Activated T-cell treated with anti-CD3 and anti-CD28 coated beads, Interleukin-2, amount 50 U/mL, for 72 hours (primary cell): ENCODE measurements at regions not wholly inside any gene's neighbourhood (a gene's known extent, or its start where the extent isn't known, plus 50 kb on each side); places are given as distances from the start of the nearest gene placed in this dataset.
"Not testable (repeated sequence)": the region's sequence is repeated elsewhere in the genome, so short reads cannot be mapped to it uniquely, and the experiment has no call there.

Experiments used
- ATAC-seq, 2 donors: fragments of 150-1000 bp; cut with Tn5 transposase; replicated peaks in 1 of 2; 2 replicates each; pipeline ENCODE4 v1.10.0; 2021; ENCODE audit warnings: moderate library complexity in 2 of 2, mild to moderate bottlenecking in 1 of 2
- DNase-seq, 2 donors: peaks; one replicate each; pipeline ENCODE4 v3.0.0; 2021 to 2022; ENCODE audit warnings: mixed read lengths in 1 of 2
- H3K27ac Mint-ChIP-seq: one replicate; pipeline ENCODE4 v1.8.0; 2022; ENCODE audit warnings: mild to moderate bottlenecking, moderate library complexity, mixed read lengths
- H3K27me3 Mint-ChIP-seq: one replicate; pipeline ENCODE4 v1.8.0; 2022; ENCODE audit warnings: low read depth, mixed read lengths
- H3K36me3 Mint-ChIP-seq, 2 donors: one replicate each; pipeline ENCODE4 v1.8.0; 2022; ENCODE audit warnings: mixed read lengths in 2 of 2, mild to moderate bottlenecking in 1 of 2; ENCODE audit not compliant: insufficient read depth in 2 of 2
- H3K4me1 Mint-ChIP-seq: one replicate; pipeline ENCODE4 v1.8.0; 2022; ENCODE audit warnings: low read depth, mixed read lengths
- H3K4me3 Mint-ChIP-seq, 2 donors: one replicate each; pipeline ENCODE4 v1.8.0; 2022; ENCODE audit warnings: mild to moderate bottlenecking in 2 of 2, mixed read lengths in 2 of 2, moderate library complexity in 2 of 2
- H3K9me3 Mint-ChIP-seq, 2 donors: one replicate each; pipeline ENCODE4 v1.8.0; 2022; ENCODE audit warnings: mixed read lengths in 2 of 2

DNA sequence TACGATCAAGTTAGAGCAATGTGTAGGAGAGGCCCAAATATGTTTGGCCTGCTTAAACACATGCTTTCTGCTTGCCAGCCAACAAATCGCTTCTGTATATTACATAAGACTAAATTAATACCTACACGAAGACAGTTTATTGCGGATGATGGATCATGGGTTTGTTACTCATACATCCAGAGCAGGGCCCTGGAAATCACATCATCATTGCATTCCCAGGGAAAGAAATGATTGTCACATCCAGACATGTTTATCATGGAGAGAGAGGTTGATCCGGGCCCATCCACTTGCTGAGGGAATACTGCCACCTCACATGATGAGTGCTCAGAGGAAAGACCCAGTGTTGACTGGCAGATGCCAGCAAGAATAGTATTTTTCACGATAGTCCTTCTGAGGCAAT lies 282.6 kb downstream of the NUF2 start:
- Mint-ChIP-seq H3K4me1 (no peaks in the 10 kb centered on the region), H3K9me3 (peaks cover 2 to 9% of the 10 kb centered on the region in 2 donors), H3K4me3 (no peak overlapping the region), H3K36me3 (no peaks in the 10 kb centered on the region), H3K27ac (no peak overlapping the region), H3K27me3 (no peaks in the 10 kb centered on the region)
- ATAC-seq (no peak), DNase-seq (no peak)

DNA sequence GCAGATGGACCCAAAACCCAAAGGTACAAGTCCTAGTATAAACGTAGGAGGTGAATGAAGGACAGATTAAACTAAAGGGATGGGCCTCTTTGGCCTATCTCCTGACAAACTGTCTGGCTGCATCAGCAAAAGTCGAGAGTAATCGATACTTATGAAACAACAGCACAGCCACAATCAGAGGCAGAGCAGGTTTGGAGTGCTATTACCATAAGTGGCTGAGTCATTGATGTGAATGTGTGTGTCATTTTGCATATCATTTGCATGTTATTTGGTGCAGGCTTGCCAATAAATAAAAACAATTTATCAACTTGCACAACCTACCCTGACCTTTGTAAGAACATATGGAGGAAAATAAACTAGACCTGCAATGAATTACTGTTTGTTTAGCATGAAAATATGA lies 283.1 kb downstream of the NUF2 start:
- Mint-ChIP-seq H3K9me3 (peaks cover 4 to 10% of the 10 kb centered on the region in 2 donors), H3K4me3 (no peak overlapping the region), H3K27ac (no peak overlapping the region), H3K36me3 (no peaks in the 10 kb centered on the region), H3K4me1 (no peaks in the 10 kb centered on the region), H3K27me3 (no peaks in the 10 kb centered on the region)
- ATAC-seq (no peak), DNase-seq (no peak)

DNA sequence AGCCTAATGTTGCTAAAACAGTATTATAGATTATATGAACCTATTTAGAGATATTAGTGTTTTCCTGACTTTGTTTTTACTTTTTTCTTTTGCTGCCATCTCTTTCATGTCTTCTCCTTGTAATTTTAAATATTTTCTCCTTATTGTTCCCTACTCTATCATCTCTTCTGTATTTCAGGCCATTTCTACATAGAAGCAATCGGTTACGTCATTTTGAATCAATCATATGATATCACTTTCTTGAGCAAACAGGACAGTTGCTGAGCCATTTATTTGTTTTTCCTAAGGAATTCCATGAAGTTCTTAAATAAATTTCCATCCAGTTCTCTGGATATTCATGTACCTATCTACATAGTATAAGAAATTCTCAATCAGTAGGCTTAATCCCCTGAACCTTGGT lies 287.2 kb downstream of the NUF2 start:
- peaks cover 11 to 12% of the 10 kb centered on the region in 2 donors for H3K9me3 Mint-ChIP-seq
- no peaks in the 10 kb centered on the region for H3K27me3 Mint-ChIP-seq
- H3K27ac Mint-ChIP-seq = no peak overlapping the region
- no peak for DNase-seq
- no peak for ATAC-seq
- no peaks in the 10 kb centered on the region for H3K4me1 Mint-ChIP-seq
- H3K4me3 Mint-ChIP-seq = no peak overlapping the region
- H3K36me3 Mint-ChIP-seq = no peaks in the 10 kb centered on the region

DNA sequence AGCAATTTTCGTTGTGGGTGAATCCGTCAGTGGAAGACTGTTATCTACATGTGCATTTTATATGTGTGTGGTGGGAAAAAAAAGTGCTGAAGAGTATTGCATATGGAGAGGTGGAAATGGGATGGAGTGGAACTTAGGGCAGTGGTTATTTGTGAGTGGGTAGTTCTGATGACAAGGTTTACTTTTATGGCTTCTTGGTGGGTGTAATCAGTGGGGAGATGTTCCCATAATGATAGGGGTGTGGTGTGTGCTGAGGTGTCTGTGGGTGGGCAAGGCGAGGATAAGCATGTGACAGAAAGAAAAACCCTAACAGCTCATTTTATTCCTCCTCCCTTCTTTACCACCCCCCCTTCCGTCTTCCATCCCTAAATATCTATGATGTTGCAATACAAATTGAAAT lies 288.1 kb downstream of the NUF2 start:
- no peak for ATAC-seq
- Mint-ChIP-seq H3K9me3 (peaks cover 11 to 12% of the 10 kb centered on the region in 2 donors), H3K4me1 (no peaks in the 10 kb centered on the region), H3K4me3 (no peak overlapping the region), H3K27me3 (no peaks in the 10 kb centered on the region), H3K36me3 (no peaks in the 10 kb centered on the region), H3K27ac (no peak overlapping the region)
- no peak for DNase-seq

DNA sequence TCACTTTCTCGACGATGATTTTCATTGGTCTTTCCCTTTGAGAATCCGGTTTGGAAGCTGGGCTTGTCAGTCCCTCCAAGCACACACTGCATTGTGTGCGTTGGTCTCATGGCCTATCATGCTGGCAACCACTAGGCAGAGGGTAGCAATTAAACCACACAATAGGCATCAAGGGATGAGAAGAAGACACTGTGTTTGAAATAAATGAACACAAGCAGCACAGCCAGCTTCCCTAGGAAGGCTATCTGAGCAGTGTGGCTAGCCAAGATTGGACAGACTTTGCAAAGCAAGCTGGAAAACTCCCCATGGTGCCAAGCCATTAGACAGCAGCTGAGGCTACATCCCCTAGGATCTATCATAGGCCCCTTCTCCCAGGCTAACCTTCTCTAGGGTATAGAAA lies 288.7 kb downstream of the NUF2 start:
- H3K27me3 Mint-ChIP-seq = no peaks in the 10 kb centered on the region
- no peak overlapping the region for H3K4me3 Mint-ChIP-seq
- ATAC-seq (no peak), DNase-seq (no peak)
- no peaks in the 10 kb centered on the region for H3K36me3 Mint-ChIP-seq
- H3K4me1 Mint-ChIP-seq = no peaks in the 10 kb centered on the region
- no peak overlapping the region for H3K27ac Mint-ChIP-seq
- peaks cover 11 to 12% of the 10 kb centered on the region in 2 donors for H3K9me3 Mint-ChIP-seq

DNA sequence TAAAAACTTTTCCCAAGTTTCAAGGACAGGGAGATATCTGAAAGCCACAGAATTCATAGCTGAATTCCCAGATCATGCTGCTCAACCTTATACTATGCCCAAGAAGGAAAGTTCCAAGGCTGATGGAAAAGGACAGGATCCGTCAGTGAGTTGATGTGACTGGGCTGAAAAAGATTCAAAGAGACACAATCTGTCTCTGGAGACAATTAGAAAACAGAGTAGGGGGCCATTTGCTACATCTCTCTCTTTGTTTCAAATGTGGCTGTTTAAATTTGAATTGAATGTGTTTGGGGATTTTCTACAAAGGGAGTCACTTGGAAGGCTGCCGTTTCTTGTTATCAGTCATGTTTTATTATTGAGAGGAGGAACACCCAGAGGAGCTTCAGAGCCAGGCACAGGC lies 292.6 kb downstream of the NUF2 start:
- H3K9me3 Mint-ChIP-seq = peaks cover 13 to 23% of the 10 kb centered on the region in 2 donors
- H3K36me3 Mint-ChIP-seq = peaks cover 0 to 3% of the 10 kb centered on the region in 2 donors
- no peak overlapping the region for H3K27ac Mint-ChIP-seq
- H3K4me3 Mint-ChIP-seq = no peak overlapping the region
- no peak for ATAC-seq
- DNase-seq = no peak
- no peaks in the 10 kb centered on the region for H3K4me1 Mint-ChIP-seq
- H3K27me3 Mint-ChIP-seq = no peaks in the 10 kb centered on the region

DNA sequence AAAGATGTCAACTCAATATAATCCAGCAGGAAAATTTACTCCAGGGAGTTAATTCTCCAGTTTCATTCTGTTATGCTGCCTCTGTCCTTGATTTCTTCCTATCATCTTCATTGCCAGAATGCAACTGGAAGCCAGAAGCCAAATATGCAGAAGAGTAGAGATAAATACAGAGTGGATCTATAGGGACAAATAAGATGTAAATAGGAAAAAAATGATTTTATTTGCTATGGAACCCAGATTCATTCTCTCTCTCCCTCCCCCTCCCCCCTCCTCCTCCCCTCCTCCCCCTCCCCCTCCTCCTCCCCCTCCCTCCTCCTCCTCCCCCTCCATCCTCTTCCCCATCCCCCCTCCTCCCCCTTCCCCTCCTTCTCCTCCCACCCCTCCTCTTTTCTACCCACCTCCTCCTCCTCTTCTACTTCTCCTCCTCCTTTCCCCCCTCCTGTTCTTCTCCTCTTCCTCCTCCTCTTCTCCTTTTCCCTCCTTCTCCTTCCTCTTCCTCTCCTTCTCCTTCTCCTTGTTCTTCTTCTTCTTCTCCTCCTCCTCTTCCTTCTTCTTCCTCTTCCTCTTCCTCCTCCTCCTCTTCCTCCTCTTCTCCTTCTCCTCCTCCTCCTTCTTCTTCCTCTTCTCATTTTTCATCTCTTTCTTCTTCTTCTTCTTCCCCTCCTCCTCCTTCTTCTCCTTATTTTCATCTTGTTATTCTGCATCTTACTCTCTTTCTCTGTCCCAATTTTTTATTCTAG lies 306.4 kb downstream of the NUF2 start:
- no peaks in the 10 kb centered on the region for H3K27me3 Mint-ChIP-seq
- H3K36me3 Mint-ChIP-seq = peaks cover 2 to 7% of the 10 kb centered on the region in 2 donors
- H3K4me1 Mint-ChIP-seq = no peaks in the 10 kb centered on the region
- no peak for DNase-seq
- peaks cover 12 to 19% of the 10 kb centered on the region in 2 donors for H3K9me3 Mint-ChIP-seq
- H3K4me3 Mint-ChIP-seq = no peak overlapping the region
- no peak overlapping the region for H3K27ac Mint-ChIP-seq
- no peak for ATAC-seq

DNA sequence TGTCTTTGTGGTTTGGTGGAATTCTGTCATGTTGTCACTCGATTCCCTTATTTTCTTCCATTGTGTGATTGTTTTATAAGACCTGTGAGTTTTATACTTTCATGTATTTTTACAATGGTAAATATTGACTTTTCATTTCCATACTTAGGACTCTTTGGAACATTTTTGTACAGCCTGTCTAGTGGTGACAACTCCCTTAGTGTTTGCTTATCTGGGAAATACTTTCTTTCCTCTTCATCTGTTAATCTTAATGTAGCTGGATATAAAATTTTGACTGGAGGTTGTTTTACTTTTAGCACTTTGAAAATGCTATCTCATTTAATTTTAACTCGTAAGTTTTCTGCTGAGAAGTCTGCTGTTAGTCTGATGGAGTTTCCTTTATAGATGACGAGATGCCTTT lies 310.5 kb downstream of the NUF2 start:
- DNase-seq (no peak), ATAC-seq (no peak)
- Mint-ChIP-seq H3K27ac (no peak overlapping the region), H3K27me3 (no peaks in the 10 kb centered on the region), H3K36me3 (peaks cover 2 to 9% of the 10 kb centered on the region in 2 donors), H3K4me1 (no peaks in the 10 kb centered on the region), H3K9me3 (peaks cover 9 to 10% of the 10 kb centered on the region in 2 donors), H3K4me3 (no peak overlapping the region)

DNA sequence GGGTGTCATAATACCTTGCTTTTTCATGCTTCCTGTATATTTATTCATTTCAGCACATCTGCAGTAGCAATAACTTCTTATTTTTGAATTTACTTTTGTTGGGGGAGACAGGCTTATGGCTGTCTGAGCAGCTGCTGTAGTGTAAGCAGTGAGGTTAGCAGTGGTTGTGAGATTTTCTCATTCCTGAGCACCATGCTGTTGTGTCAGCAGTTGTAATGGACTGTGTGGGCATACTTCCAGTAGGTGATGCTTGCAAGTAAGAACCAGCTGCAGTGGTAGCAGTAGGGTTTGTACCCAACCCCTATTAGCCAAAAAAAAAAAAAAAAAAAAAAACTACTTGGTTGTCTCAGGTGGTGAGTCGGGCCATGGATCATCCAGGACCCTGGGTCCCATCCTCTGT lies 311.6 kb downstream of the NUF2 start:
- Mint-ChIP-seq H3K27ac (no peak overlapping the region), H3K9me3 (peaks cover 8 to 9% of the 10 kb centered on the region in 2 donors), H3K27me3 (no peaks in the 10 kb centered on the region), H3K4me3 (no peak overlapping the region), H3K36me3 (peaks cover 2 to 9% of the 10 kb centered on the region in 2 donors), H3K4me1 (no peaks in the 10 kb centered on the region)
- ATAC-seq (no peak), DNase-seq (no peak)

DNA sequence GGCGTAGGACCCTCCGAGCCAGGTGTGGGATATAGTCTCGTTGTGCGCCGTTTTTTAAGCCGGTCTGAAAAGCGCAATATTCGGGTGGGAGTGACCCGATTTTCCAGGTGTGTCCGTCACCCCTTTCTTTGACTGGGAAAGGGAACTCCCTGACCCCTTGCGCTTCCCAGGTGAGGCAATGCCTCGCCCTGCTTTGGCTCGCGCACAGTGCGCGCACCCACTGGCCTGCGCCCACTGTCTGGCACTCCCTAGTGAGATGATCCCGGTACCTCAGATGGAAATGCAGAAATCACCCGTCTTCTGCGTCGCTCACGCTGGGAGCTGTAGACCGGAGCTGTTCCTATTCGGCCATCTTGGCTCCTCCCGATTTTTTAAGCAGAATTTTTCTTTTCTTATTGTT lies 323.9 kb downstream of the NUF2 start:
- not testable (repeated sequence) for H3K27ac Mint-ChIP-seq, H3K4me3 Mint-ChIP-seq, H3K27me3 Mint-ChIP-seq, H3K4me1 Mint-ChIP-seq, H3K9me3 Mint-ChIP-seq, H3K36me3 Mint-ChIP-seq, DNase-seq, ATAC-seq

DNA sequence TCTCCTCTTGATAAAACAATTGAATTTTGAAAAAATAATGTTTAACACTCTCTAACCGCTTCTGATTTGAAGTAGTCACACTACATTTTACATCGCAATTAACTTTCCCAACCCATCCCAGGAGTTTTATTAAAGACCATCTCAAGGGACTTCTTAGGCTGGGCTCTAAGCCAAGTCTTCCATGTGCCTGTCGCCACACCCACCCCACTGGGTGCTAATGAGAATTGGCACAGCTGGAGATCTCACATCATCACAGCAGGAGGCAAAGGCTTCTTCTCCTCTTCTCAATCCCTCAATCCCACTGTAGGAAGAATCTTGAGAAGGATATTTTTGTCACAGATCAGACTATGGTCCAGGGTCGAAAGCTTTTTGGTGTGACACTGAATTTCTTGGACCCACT lies 328.9 kb downstream of the NUF2 start:
- Mint-ChIP-seq H3K9me3 (peaks cover 3 to 5% of the 10 kb centered on the region in 2 donors), H3K4me3 (no peak overlapping the region), H3K27ac (no peak overlapping the region), H3K36me3 (peaks cover 0 to 2% of the 10 kb centered on the region in 2 donors), H3K4me1 (no peaks in the 10 kb centered on the region), H3K27me3 (no peaks in the 10 kb centered on the region)
- no peak for ATAC-seq
- no peak for DNase-seq

DNA sequence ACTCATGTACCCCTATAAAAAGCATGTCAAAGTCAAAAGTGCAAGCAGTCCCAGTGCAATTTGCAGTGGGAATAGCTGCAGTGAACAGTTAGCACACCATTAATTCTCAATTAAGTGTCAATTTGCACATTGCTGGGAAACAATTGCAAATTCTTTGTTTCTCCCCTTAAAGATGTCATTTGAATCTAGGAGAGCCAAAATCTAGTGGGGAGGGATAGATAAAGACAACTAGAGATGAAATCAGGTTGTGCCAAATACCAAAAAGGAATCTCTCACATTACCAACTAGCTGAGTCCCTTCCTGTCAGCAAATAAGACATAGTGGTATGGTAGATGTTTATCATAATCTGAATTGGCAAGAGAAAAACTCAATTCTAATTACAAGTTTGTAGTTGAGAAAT lies 330.7 kb downstream of the NUF2 start:
- Mint-ChIP-seq H3K27me3 (no peaks in the 10 kb centered on the region), H3K4me1 (no peaks in the 10 kb centered on the region), H3K9me3 (peaks cover 3% of the 10 kb centered on the region in 2 donors), H3K4me3 (no peak overlapping the region), H3K27ac (no peak overlapping the region), H3K36me3 (no peaks in the 10 kb centered on the region)
- DNase-seq = no peak
- ATAC-seq = no peak

DNA sequence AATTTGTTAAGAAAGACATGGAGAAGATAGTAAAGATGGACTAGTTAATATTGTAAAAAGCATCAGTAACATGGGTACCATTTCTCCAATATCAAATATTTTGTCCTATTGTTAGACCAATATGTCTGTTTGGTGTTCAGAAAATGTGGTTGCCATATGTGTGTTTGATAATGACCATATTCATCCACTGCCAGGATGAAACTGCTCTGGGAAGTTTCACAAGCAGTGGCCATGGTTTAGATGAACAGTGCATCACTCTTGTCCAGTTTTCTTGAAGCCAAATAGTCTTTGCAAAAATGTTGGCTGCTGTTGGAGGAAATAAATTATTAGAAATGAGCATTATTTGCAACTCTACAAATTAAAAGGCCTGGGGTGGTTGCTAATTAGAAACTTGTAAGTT lies 333.8 kb downstream of the NUF2 start:
- H3K36me3 Mint-ChIP-seq = no peaks in the 10 kb centered on the region
- peaks cover 0 to 2% of the 10 kb centered on the region in 2 donors for H3K9me3 Mint-ChIP-seq
- H3K4me3 Mint-ChIP-seq = no peak overlapping the region
- ATAC-seq = no peak
- H3K27me3 Mint-ChIP-seq = no peaks in the 10 kb centered on the region
- DNase-seq = no peak
- H3K27ac Mint-ChIP-seq = no peak overlapping the region
- no peaks in the 10 kb centered on the region for H3K4me1 Mint-ChIP-seq

DNA sequence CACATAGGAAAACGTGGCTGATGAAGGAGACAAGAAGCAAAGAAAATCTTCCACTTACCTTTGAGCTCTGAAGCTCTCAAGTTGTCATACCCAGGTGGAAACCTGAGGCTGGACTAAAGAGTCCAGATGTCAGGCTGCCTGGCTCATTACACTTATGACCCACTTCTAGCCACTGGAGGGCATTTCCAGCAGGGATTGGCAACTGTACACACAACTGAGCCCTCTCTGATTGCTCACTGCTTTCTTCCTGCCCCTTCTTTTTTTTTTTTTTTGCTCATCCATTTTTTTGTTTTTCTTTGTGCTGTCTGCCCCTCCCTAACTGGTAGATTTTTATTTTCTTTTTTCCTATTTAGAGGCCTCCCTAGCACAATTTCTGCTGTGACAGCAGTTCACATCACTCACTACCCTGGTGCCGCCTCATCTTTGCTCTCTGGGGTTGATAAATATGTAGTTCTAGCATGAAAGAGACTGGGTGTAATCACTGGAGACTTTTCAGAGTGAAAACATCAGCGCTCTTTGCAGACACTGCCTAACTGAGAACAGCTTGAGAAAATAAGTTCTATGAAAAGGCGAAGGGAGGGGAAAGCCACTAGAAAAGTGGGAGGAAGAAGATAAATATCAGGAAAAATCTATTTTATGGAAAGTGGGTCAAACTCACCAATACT lies 334.5 kb downstream of the NUF2 start:
- H3K36me3 Mint-ChIP-seq = no peaks in the 10 kb centered on the region
- H3K27me3 Mint-ChIP-seq = no peaks in the 10 kb centered on the region
- no peaks in the 10 kb centered on the region for H3K4me1 Mint-ChIP-seq
- DNase-seq = no peak
- H3K27ac Mint-ChIP-seq = no peak overlapping the region
- no peaks in the 10 kb centered on the region for H3K9me3 Mint-ChIP-seq
- H3K4me3 Mint-ChIP-seq = no peak overlapping the region
- ATAC-seq = no peak
